ENCODE measurements at regions not wholly inside any gene's neighbourhood (a gene's known extent, or its start where the extent isn't known, plus 50 kb on each side); places are given as distances from the start of the nearest gene placed in this dataset.

GRCh38 chr9:81069923-81070322, 619.4 kb downstream of the TLE1 start:
- no peaks in the 10 kb centered on the region for H3K27me3 ChIP-seq (ENCODE audit: control insufficient read depth in 2 of 2, insufficient read depth in 2 of 2, low read length in 2 of 2)
- intact Hi-C loops (cut with micrococcal nuclease) (no loop called here), dilution Hi-C loops (cut with MboI; ENCODE audit: extremely low pct_ligation_motif_present, low sequenced_read_pairs) (no loop called here)
- no peak overlapping the region for H3K4me2 ChIP-seq (ENCODE audit: insufficient read depth, low read length)
- no peak for DNase-seq (ENCODE audit: low read depth, low spot score)
- no peaks in the 10 kb centered on the region for H3K79me2 ChIP-seq (ENCODE audit: control insufficient read depth, insufficient read depth, low read length)
- no TSS peak for BruUV-seq (replicated peaks)
- FAIRE-seq, result no peak
- no peak overlapping the region for H3K27ac ChIP-seq (ENCODE audit: insufficient read depth, low read depth, low read length)
- no peak overlapping the region for H2AFZ ChIP-seq (ENCODE audit: low read depth, low read length)
- no peak overlapping the region for H3K9ac ChIP-seq (replicated peaks; ENCODE audit: extremely low read depth, insufficient read depth, low read length)
- ChIA-PET CTCF (no interaction called here), POLR2A (no interaction called here)
- no peaks in the 10 kb centered on the region for H3K4me1 ChIP-seq (ENCODE audit: control insufficient read depth, extremely low read depth, insufficient read depth, low read length)
- H3K9me3 ChIP-seq (replicated peaks; ENCODE audit: control insufficient read depth, insufficient read depth, low read length), result no peaks in the 10 kb centered on the region
- no peaks in the 10 kb centered on the region for H4K20me1 ChIP-seq (replicated peaks; ENCODE audit: control insufficient read depth, extremely low read depth, insufficient read depth, low read length)
- H3K36me3 ChIP-seq (ENCODE audit: control insufficient read depth in 2 of 2, extremely low read depth in 1 of 2, insufficient read depth in 2 of 2, low read length in 2 of 2), result no peaks in the 10 kb centered on the region
- H3K9me1 ChIP-seq (replicated peaks; ENCODE audit: control insufficient read depth, extremely low read depth, insufficient read depth, low read length), result no peaks in the 10 kb centered on the region
- no peak for TF ChIP-seq MYC (IDR thresholded peaks at IDR 0.05; ENCODE audit: low read depth, low read length)
- no peak for TF ChIP-seq FOS (IDR thresholded peaks at IDR 0.05; ENCODE audit: borderline replicate concordance, insufficient read depth, low read length)
- TF ChIP-seq MAX (IDR thresholded peaks at IDR 0.05; ENCODE audit: insufficient read depth, insufficient read length), result no peak
- TF ChIP-seq GATA2 (IDR thresholded peaks at IDR 0.05; ENCODE audit: insufficient read depth, insufficient read length, low read depth, low read length), result no peak
- TF ChIP-seq CTCF (IDR thresholded peaks at IDR 0.05; ENCODE audit: extremely low read depth in 1 of 2, insufficient read depth in 1 of 2, low read depth in 1 of 2, low read length in 2 of 2), result no peak
- TF ChIP-seq EZH2 (IDR thresholded peaks at IDR 0.05; ENCODE audit: borderline replicate concordance, low read depth, low read length, severe bottlenecking), result no peak
- no peak overlapping the region for H3K4me3 ChIP-seq (replicated peaks in 1 of 3; ENCODE audit: insufficient read depth in 1 of 3, low read depth in 1 of 3, low read length in 3 of 3)
